HG03045 (cell line): ENCODE measurements at regions not wholly inside any gene's neighbourhood (a gene's known extent, or its start where the extent isn't known, plus 50 kb on each side); places are given as distances from the start of the nearest gene placed in this dataset.

Source experiments
- ATAC-seq: cut with Tn5 transposase; IDR thresholded peaks from one replicate; pipeline ENCODE4 v1.9.1; 2021; ENCODE audit warnings: mild to moderate bottlenecking, moderate library complexity; ENCODE audit not compliant: unreplicated experiment

DNA sequence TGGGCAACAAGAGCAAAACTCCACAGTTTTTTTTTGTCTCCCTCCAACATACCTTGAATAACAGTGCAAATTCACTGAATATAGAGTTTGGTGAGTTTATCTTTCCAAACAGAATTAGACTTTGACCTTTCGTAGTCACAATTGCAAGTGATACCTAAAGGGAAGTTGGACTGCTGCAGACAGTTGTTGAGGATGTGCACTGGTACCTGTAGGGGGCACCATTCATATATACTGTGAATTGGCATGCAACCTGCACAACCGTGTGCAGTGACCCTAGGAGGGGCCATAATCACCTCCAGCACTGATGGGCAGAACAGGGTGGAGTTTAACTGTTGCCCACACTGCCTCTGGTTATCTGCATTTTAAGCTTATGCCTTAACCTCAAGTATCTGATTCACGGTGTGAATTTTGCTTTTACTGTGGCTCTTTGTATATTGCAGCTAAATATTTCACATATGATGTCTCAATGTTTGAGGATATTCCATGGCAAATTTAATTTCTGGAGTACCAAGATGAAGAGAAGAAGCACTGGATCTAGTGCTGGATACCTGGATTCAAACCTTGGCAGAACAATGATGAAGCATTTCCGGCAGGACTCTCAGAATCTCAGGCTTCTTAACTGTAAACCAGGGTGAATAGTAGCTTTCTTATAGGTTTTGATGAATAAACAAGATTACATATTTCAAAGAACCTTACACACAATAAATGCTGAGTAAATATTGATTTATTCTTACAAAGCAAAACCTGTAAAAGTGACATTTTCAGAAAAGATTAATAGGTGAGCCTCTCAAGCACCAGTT is 144.3 kb downstream of the ACTBL2 start:
- peak; percentile 72 for ATAC-seq

DNA sequence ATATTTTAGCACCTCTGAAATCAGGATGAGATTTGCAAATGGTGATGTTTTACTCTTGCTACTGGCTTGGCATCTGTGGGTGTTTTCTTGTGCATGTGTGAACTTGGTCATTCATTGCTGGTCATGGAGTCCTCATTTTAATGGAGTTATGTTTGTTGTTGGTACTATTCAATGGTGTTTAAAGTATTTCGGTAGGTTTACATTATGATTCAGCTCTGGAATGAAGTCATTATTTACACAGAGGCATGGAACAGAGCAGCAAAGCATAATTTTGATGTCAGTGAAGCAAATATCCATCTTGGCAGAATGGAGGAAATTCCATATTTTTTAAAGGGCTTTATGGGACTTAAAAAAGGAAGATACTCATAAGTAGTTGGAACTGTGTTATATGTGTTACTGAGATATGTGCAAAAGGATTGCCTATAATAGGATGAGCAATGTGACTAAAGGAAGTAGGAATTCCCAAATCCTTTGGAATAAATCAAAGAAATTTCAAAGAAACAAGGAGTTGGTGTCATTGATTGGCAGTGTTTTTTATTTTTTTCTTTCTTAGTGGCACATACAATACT is 147.4 kb downstream of the ACTBL2 start:
- ATAC-seq, result no peak

DNA sequence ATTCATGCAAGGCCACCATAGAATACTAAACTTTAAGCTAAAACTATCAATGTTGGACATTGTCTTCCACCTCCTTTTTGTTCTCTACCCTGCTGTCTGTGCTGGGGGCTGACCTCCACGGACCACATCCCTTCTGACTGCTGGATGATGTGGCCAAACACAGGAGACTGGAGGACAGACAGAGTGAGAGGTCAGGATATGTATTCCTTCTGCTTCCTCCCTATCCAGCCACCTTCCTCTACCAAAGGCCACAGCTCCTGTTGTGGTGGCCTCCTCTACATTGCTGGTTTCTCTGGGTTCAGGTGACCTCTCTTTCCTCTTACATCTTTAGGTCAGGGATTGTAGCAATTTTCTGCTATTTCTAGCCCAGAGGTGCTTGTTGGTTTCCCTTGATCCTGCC is 148.1 kb downstream of the ACTBL2 start:
- no peak for ATAC-seq

DNA sequence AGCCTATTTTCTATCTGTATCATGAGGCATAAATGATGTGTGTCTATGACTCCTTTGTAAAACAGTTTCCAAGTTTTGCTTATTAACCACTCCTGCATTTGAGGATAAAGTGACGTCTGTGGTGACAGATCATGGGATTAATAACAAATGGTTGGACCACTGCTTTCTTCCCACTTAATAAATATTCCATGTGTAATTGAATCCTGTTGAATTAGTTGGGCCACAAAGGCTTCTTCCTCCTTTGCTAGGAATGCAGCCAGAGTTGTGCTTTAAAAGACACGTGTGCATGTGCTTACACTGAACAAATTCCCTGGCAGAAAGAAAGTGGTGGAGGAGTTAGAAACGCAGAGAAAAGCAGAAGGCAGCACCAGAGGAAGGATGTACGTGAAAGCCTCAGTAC is 150.2 kb downstream of the ACTBL2 start:
- ATAC-seq, result no peak

DNA sequence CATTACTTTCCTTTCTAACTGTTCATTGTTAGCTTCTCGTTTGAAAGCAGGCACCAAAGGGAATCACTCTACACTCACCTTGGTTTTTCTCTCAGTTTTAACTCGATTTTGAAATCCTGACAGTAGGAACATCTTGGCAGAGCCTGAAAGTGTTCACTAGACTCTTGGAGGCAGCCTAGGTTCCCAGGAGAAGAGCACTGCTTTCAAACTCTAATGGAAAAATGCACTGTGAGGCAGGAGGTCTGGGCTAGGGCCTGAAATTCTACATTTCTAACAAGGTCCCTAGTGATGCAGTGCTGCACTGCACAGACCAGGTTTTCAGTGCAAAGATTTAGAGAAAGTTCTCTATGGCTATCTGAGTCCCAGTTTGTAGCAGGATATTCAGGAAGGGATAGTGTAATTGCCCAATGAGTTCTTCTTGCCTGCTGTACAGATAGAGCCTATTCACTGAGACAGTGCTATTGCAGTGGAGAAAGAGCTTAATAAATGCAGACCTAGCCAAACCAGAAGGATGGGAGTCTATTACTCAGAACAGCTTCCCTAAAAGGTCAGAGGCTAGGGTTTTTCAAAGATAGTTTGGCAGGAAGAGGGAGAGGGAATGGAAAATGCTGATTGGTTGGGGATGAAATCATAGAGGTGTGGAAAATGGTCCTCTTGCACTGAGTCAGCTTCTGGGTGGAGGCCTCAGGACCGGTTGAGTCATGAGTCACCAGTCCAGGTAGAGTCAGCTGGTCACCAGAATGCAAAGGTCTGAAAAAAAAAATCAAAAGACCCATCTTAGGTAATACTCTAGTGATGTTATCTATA is 153.9 kb downstream of the GPBP1 start:
- ATAC-seq, result no peak

DNA sequence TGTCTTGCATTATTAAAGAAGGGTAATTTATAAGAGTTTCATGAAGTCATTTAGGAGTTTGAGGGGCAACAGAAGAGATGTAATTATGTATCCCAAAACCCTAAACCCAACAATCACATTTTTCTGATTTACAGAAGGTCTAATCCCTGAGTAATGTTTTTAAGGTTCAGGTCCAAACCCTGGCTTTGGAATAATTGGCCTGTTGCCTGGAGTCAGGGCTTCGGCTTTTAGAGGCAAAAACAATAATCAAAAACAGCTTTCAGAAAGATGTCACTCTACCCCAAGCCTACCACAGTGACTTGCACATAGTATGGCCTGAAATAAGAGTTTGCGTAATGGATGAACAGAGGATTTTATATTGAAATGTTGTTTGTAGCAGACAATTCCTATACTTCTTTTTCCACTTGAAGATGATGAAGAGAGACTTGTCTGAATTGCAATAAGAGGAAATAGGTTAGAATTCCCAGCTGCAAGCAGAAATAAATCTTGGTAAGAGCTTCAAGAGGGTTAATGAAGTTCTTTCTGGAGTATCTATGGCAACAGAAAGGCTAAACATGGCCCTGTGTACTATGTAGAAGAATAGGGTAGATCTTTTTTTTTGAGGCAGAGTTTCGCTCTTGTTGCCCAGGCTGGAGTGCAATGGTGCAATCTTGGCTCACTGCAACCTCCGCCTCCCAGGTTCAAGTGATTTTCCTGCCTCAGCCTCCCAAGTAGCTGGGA is 152.0 kb downstream of the GPBP1 start:
- ATAC-seq, result no peak

DNA sequence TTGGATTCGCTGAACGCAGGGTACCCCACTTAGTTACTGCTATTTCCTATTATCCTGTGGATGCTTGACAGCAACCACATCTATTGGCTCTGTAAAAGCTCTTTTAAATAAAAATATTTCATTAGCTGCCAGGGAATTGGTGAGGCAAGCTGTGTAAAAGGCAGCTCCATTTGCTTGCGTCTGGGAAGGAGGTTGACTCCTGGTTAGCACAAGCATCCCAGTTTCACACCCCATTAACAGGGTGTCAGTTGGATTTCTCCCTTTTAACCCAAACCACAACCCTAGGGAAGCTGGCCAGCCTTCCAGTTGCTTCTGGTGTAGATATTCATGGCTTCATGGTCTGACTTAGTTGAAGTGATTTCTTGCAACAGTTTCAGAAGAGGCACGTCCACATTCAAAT is 151.0 kb downstream of the GPBP1 start:
- no peak for ATAC-seq

DNA sequence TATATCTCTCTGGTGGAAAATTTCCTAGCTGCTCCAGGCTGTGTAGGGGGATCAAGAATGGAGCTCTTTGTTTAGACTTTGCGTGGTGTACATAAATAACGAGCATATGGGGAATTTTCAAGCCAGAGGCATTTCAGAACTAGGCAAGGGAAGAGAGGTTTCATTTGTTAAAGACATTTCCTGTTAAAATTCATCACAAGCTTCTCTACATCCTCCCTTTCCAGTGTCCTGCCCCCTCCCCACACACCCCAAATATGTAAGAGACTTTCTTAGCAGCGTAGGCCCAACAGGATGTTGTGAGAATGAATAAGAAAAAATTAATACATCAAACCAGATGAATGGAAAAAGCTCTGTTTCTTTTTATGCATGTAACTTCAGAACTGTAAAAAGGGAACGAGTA is 150.3 kb downstream of the GPBP1 start:
- no peak for ATAC-seq

DNA sequence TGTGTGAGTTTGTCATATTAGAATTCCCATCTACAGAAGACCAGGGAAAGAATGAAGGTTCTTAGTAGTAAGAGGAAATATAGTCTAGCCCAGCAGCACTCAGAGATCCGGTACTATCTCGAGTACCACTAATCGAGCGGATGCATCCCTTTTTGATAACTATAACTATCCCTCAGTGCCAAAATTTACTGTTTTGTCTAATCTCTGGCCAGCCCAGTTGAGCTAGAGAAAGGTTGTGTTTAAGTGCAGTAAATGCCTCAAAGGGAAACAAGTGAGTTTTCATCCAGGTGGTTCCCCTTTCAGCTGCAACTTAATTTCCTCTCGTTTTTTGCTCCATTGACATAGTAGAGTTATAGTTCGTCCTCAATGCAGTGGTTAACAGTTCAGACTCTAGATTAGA is 146.7 kb downstream of the GPBP1 start:
- ATAC-seq, result no peak

DNA sequence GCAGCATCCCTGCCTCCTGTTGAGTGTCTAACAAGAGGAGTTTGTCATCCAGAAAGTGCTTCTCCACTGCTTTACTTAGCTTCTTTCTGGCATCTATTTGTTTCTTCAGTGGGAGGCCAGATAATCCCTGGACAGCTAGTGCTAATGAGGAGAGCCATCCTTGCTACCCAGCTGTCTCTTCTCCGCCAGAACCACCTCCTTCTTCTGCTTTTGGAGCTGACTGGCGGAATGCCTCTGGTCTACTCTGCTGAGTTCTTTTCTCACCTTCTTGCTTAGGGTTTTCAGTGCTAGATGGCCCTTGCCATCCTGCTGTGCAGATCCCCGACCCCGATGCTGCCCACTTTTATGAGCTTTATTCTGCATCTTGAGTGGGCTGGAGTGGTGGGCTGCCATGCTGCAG is 145.8 kb downstream of the GPBP1 start:
- no peak for ATAC-seq

DNA sequence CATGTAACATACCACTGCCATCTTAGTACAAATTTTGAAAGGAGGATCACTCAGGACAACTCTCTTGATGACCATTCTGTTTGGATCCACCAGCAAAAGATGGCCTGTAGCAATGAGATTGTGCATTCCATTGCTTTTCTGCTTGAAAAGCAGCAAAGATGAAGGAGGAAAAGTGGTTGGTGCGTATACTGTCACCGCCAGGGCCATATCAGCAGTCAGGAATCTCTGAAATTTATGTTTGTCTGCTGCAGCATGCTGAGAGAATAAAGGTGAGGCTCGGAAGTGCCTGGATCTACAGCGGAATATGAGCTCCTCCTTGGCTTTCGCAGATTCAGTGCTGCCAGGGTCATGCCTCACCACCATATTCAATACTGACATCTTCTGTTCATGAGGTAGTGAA is 144.4 kb downstream of the GPBP1 start:
- ATAC-seq, result no peak

DNA sequence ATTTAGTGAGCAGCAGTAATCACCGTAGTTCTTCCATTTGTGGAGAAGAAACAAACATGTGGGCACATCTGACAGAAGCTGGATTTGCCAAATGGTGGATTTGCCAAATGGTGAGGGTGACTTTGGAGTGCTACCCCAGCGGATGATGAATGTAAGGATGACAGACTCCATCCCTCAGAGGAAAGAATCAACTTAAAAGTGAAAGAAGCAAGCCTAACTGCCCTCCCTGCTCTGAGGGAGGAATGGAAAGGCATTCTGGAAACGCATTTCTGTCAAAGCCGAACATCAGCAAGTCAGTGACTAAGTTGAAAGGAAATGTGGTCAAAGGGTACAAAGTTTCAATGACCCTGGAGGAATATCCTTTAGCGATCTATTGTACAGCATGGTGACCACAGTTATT is 143.5 kb downstream of the GPBP1 start:
- ATAC-seq, result no peak

DNA sequence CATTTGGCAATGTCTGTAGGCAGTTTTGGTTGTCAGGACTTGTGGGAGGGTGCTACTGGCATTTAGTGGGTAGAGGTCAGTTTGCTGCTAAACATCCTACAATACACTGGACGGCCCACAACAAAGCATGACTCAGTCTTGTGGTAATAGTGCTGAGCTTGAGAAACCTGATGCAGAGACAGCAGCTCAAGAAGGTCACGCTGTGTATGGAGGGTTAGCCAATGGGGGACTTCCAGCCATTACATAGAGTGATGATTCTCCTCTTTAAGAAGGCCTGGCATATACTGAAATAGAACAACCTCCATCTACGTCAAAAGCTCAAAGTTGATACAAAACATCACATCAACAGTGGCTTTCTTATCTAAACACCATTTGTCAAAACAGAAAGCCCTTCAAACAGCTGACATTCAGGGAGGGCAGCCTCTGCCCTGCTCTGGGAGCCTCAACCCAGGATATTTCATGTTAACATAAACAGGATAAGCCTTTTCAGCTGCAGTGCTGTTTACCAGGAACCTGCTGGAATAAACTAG is 143.0 kb downstream of the GPBP1 start:
- no peak for ATAC-seq

DNA sequence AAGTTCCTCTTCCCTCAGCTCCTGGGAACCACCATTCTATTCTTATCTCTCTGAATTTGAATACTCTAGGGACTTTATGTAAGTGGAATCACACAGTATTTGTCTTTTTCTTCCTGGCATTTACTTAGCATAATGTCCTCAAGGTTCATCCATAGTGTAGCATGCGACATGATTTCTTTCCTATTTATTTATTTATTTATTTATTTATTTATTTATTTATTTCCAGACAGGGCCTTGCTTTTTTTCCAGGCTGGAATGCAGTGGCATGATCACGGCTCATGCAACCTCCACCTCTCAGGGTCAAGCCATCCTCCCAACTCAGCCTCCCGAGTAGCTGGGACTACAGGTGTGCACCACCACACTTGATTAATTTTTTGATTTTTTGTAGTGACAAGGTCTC is 142.1 kb downstream of the GPBP1 start:
- no peak for ATAC-seq
